GM10266 (cell line): ENCODE measurements at regions not wholly inside any gene's neighbourhood (a gene's known extent, or its start where the extent isn't known, plus 50 kb on each side); places are given as distances from the start of the nearest gene placed in this dataset.

Experiments used
- DNase-seq: peaks from one replicate; pipeline ENCODE4 v3.0.0; 2012; ENCODE audit errors: extremely low spot score
- CTCF ChIP-seq: IDR thresholded peaks from 2 replicates; pipeline ENCODE4 v1.5.1; 2012; ENCODE audit warnings: mild to moderate bottlenecking, low read depth; ENCODE audit not compliant: control insufficient read depth, insufficient read depth; ENCODE audit errors: missing control alignments

GRCh38 chr14:58735596-58735995 is 97.8 kb downstream of the DACT1 start:
- no peak for TF ChIP-seq CTCF

GRCh38 chr14:58736606-58737005 is 98.8 kb downstream of the DACT1 start:
- no peak for TF ChIP-seq CTCF
- DNase-seq = no peak

More at GRCh38 chr14:58735596-58735995, 97.8 kb downstream of the DACT1 start:
- DNase-seq = no peak

GRCh38 chr14:58737511-58737910 is 99.7 kb downstream of the DACT1 start:
- no peak for DNase-seq

GRCh38 chr14:58738189-58738836 is 100.6 kb downstream of the DACT1 start:
- no peak for TF ChIP-seq CTCF
- DNase-seq = no peak

More at GRCh38 chr14:58737511-58737910, 99.7 kb downstream of the DACT1 start:
- TF ChIP-seq CTCF = no peak

- no peak for DNase-seq
- no peak for TF ChIP-seq CTCF
Measured at GRCh38 chr14:58738876-58739275, 101.1 kb downstream of the DACT1 start.

GRCh38 chr14:58739674-58740073 is 101.9 kb downstream of the DACT1 start:
- no peak for TF ChIP-seq CTCF
- peak; percentile 6 for DNase-seq

- no peak for DNase-seq
Measured at GRCh38 chr14:58740379-58740935, 102.7 kb downstream of the DACT1 start.

More at GRCh38 chr14:58740379-58740935, 102.7 kb downstream of the DACT1 start:
- TF ChIP-seq CTCF = no peak
